Testis (tissue), 2 donors: ENCODE measurements at regions not wholly inside any gene's neighbourhood (a gene's known extent, or its start where the extent isn't known, plus 50 kb on each side); places are given as distances from the start of the nearest gene placed in this dataset.
A peak's percentile ranks its signal among the peaks of the same experiment; 100 is the strongest.

Experiments
- DNase-seq: peaks from one replicate; pipeline ENCODE4 v3.0.0-alpha.2; 2019
- H3K27ac ChIP-seq, 2 donors: fragments of 200-600 bp; sonication (generic); one replicate each; pipeline ENCODE4 v1.5.1; 2019
- H3K27me3 ChIP-seq: fragments of 200-600 bp; sonication (generic); one replicate; pipeline ENCODE4 v1.5.1; 2019
- H3K36me3 ChIP-seq: fragments of 200-600 bp; sonication (generic); one replicate; pipeline ENCODE4 v1.5.1; 2017; ENCODE audit warnings: low read depth; ENCODE audit errors: missing control alignments
- H3K4me1 ChIP-seq: fragments of 200-600 bp; sonication (generic); one replicate; pipeline ENCODE4 v1.5.1; 2019
- H3K4me3 ChIP-seq, 2 donors: fragments of 200-600 bp; sonication (generic); one replicate each; pipeline ENCODE4 v1.5.1; 2017 to 2019
- H3K9me3 ChIP-seq: fragments of 200-600 bp; sonication (generic); one replicate; pipeline ENCODE4 v1.5.1; 2017
- CTCF ChIP-seq, 3 experiments: fragments of 450-650 bp in 2 of 3; fragments of 200-600 bp in 1 of 3; sonication (generic) in 1 of 3; IDR thresholded peaks; one replicate each; pipeline ENCODE4 v1.5.1; 2016 to 2019; ENCODE audit warnings: antibody characterized with exemption in 3 of 3, mild to moderate bottlenecking in 2 of 3, moderate library complexity in 1 of 3
- POLR2A ChIP-seq: fragments of 450-650 bp; IDR thresholded peaks from one replicate; pipeline ENCODE4 v1.6.1; 2017; ENCODE audit warnings: antibody characterized with exemption, mild to moderate bottlenecking, moderate library complexity
- WGBS, 2 donors: methylation state at CpG; one replicate each; pipeline ENCODE4 v1.1.5; 2018; 5-methylcytosine and 5-hydroxymethylcytosine counted together
- intact Hi-C: fragments of 100-400 bp; cut with DNase I; formaldehyde crosslinking; loops from one replicate; pipeline ENCODE4 v1.15.1; 2023; ENCODE audit warnings: low total_unique reads

DNA sequence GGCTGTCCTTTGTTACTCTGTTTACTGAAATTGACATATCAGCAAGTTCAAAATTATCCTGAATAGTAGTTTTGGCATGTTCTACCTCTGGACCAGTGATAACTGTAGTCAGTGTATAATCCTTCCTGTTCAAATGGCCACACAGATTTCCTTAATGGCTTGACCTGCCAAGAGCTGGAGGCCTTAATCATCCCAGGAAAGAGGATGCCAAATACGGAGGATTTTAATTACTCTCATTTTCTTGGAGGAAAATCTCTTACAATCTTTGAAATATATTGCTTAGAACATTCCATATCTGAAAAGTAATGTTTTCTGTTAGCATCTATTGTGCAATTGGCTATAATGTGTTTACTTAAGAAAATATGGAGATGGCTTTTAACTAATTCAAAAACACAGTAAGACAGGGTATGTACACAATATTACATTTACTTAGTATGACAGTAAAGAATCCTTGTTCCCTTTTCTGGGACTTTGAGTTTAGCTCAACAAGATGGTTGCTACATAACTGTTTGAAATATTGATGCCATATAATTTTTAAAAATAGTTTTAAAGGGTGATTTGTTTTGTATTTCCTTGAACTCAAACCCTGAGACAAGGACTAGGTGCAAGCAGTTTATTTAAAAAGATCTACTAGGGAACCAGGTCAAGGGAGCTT is 68.9 kb upstream of the SELENOP start:
- no peak overlapping the region for H3K27ac ChIP-seq

DNA sequence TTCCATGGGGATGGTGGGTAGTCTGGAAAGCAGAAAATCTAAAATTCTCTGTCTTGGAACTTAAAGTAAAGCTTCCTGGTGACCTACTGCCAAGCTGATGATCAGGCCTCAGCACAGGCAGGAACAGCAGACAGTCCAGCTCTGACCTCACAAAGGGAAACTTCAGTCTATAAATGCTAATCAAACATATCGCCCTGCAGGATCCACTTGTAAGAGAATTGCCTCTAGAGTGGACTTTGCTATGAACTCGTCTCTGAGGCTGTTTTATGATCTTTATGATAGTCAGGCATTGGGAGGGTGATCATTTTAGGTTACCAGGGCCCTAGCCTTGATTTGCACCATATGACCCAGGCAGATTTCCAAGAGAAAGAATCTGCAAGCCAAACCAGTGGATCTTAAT is 67.6 kb upstream of the SELENOP start:
- TF ChIP-seq CTCF (IDR thresholded peaks at IDR 0.05) (no peak), POLR2A (no peak)
- intact Hi-C loops, result no loop called here
- Histone ChIP-seq H3K4me3 (no peak overlapping the region), H3K27me3 (no peaks in the 10 kb centered on the region), H3K36me3 (no peaks in the 10 kb centered on the region), H3K4me1 (no peaks in the 10 kb centered on the region), H3K27ac (no peak overlapping the region), H3K9me3 (no peaks in the 10 kb centered on the region)
- no peak for DNase-seq
- 48 to 88% methylated on average over 1 to 2 of the region's 2 CpGs for WGBS, 2 donors

More for the DNA sequence above, 68.9 kb upstream of the SELENOP start:
- Histone ChIP-seq H3K36me3 (no peaks in the 10 kb centered on the region), H3K9me3 (no peaks in the 10 kb centered on the region), H3K4me3 (no peak overlapping the region), H3K27me3 (no peaks in the 10 kb centered on the region), H3K4me1 (no peaks in the 10 kb centered on the region)
- 38 to 51% methylated on average over 1 of the region's 1 CpG for WGBS, 2 donors
- intact Hi-C loops, result no loop called here
- DNase-seq, result no peak
- no peak for TF ChIP-seq CTCF (IDR thresholded peaks at IDR 0.05)
- no peak for TF ChIP-seq POLR2A

GRCh38 chr5:42878550-42878949 is 66.9 kb upstream of the SELENOP start:
- TF ChIP-seq POLR2A (no peak), CTCF (IDR thresholded peaks at IDR 0.05) (no peak)
- intact Hi-C loops, result no loop called here
- no peaks in the 10 kb centered on the region for H3K4me1 ChIP-seq
- peak overlapping the region in 1 of 2 donors; percentile 31 for H3K27ac ChIP-seq
- no peak overlapping the region for H3K4me3 ChIP-seq
- 41 to 58% methylated on average over 4 of the region's 4 CpGs for WGBS, 2 donors
- no peaks in the 10 kb centered on the region for H3K9me3 ChIP-seq
- no peak for DNase-seq
- no peaks in the 10 kb centered on the region for H3K27me3 ChIP-seq
- no peaks in the 10 kb centered on the region for H3K36me3 ChIP-seq

DNA sequence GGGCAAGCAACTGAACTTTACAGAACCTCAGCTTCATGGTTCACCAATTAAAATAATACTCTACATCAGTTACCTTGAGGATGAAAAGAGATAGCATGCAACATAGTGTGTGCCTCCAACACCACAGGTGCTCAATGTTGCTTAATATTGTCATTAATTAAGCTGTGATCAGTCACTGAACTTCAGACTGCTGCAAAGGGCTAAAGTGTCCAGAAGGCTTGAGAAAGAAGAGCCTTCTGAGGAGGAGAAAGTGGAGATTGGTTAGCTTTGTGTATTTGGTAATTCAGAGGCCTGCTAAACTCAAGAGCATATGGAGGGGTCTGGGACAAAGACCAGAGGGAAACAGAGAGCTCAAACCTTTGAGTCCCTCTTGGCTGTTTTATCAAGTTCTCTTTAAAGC is 66.3 kb upstream of the SELENOP start:
- intact Hi-C loops, result no loop called here
- DNase-seq, result no peak
- H3K4me3 ChIP-seq, result no peak overlapping the region
- H3K4me1 ChIP-seq, result no peaks in the 10 kb centered on the region
- no peaks in the 10 kb centered on the region for H3K27me3 ChIP-seq
- no peaks in the 10 kb centered on the region for H3K9me3 ChIP-seq
- no peak for TF ChIP-seq CTCF (IDR thresholded peaks at IDR 0.05)
- no peak for TF ChIP-seq POLR2A
- H3K27ac ChIP-seq, result peak overlapping the region in 1 of 2 donors; percentile 31
- H3K36me3 ChIP-seq, result no peaks in the 10 kb centered on the region

GRCh38 chr5:42877431-42877830 is 65.7 kb upstream of the SELENOP start:
- no peak for TF ChIP-seq CTCF (IDR thresholded peaks at IDR 0.05)
- no peak for TF ChIP-seq POLR2A
- intact Hi-C loops, result no loop called here
- H3K36me3 ChIP-seq, result no peaks in the 10 kb centered on the region
- H3K27me3 ChIP-seq, result no peaks in the 10 kb centered on the region
- no peak overlapping the region for H3K27ac ChIP-seq
- no peaks in the 10 kb centered on the region for H3K9me3 ChIP-seq
- 75 to 83% methylated on average over 2 of the region's 2 CpGs for WGBS, 2 donors
- no peak for DNase-seq
- H3K4me3 ChIP-seq, result no peak overlapping the region
- H3K4me1 ChIP-seq, result no peaks in the 10 kb centered on the region
